GM23338 (cell line): ENCODE measurements at regions not wholly inside any gene's neighbourhood (a gene's known extent, or its start where the extent isn't known, plus 50 kb on each side); places are given as distances from the start of the nearest gene placed in this dataset.

ENCODE experiments used
- ATAC-seq: fragments of 200-7000 bp; cut with Tn5 transposase; 3 replicates; pipeline ENCODE4 v1.9.1; 2020
- DNase-seq: peaks from one replicate; pipeline ENCODE4 v3.0.0-alpha.2; 2015; ENCODE audit warnings: low spot score
- H2AFZ ChIP-seq: fragments of 200-600 bp; sonication (generic); 2 replicates; pipeline ENCODE4 v1.8.0; 2016; ENCODE audit warnings: antibody characterized with exemption, mild to moderate bottlenecking, moderate library complexity
- H3F3A ChIP-seq: fragments of 200-600 bp; sonication (generic); replicated peaks from 2 replicates; pipeline ENCODE4 v1.8.0; 2017; ENCODE audit warnings: antibody characterized with exemption, mixed run types, low read depth
- H3K27ac ChIP-seq: fragments of 200-600 bp; sonication (generic); 2 replicates; pipeline ENCODE4 v1.6.1; 2016; ENCODE audit warnings: low read depth
- H3K27me3 ChIP-seq: fragments of 200-600 bp; sonication (generic); 2 replicates; pipeline ENCODE4 v1.8.0; 2016; ENCODE audit warnings: mild to moderate bottlenecking, mixed run types, moderate library complexity; ENCODE audit not compliant: insufficient read depth
- H3K36me3 ChIP-seq: fragments of 200-600 bp; sonication (generic); 2 replicates; pipeline ENCODE4 v1.8.0; 2016; ENCODE audit warnings: mild to moderate bottlenecking; ENCODE audit not compliant: insufficient read depth
- H3K4me1 ChIP-seq: fragments of 200-600 bp; sonication (generic); 2 replicates; pipeline ENCODE4 v1.8.0; 2016; ENCODE audit warnings: mild to moderate bottlenecking, moderate library complexity; ENCODE audit not compliant: insufficient read depth
- H3K4me2 ChIP-seq: fragments of 200-600 bp; sonication (generic); 2 replicates; pipeline ENCODE4 v1.7.1; 2017; ENCODE audit warnings: mixed run types
- H3K4me3 ChIP-seq: fragments of 200-600 bp; sonication (generic); 2 replicates; pipeline ENCODE4 v1.6.1; 2016; ENCODE audit warnings: mixed run types
- H3K79me2 ChIP-seq: fragments of 200-600 bp; sonication (generic); replicated peaks from 2 replicates; pipeline ENCODE4 v1.8.0; 2017; ENCODE audit warnings: mild to moderate bottlenecking; ENCODE audit not compliant: insufficient read depth
- H3K9me2 ChIP-seq: fragments of 200-600 bp; sonication (generic); 2 replicates; pipeline ENCODE4 v1.8.0; 2017; ENCODE audit not compliant: insufficient read depth
- H4K20me1 ChIP-seq: fragments of 200-600 bp; sonication (generic); replicated peaks from 2 replicates; pipeline ENCODE4 v1.8.0; 2017; ENCODE audit warnings: mild to moderate bottlenecking; ENCODE audit not compliant: insufficient read depth
- H3K27ac Mint-ChIP-seq: 2 replicates; pipeline ENCODE4 v1.8.0; 2020; ENCODE audit warnings: inconsistent platforms, mild to moderate bottlenecking, moderate library complexity, mixed read lengths
- H3K27me3 Mint-ChIP-seq: 3 replicates; pipeline ENCODE4 v1.8.0; 2022; ENCODE audit warnings: low read depth, mild to moderate bottlenecking, moderate library complexity, mixed read lengths, inconsistent platforms; ENCODE audit not compliant: insufficient read depth, poor library complexity
- H3K36me3 Mint-ChIP-seq: 3 replicates; pipeline ENCODE4 v1.8.0; 2021; ENCODE audit warnings: low read depth, mild to moderate bottlenecking, inconsistent platforms, moderate library complexity, mixed read lengths
- H3K4me1 Mint-ChIP-seq: 3 replicates; pipeline ENCODE4 v1.8.0; 2020; ENCODE audit warnings: mild to moderate bottlenecking, inconsistent platforms, mixed read lengths
- H3K4me3 Mint-ChIP-seq: 3 replicates; pipeline ENCODE4 v1.8.0; 2021; ENCODE audit warnings: moderate library complexity, mild to moderate bottlenecking, inconsistent platforms, mixed read lengths
- H3K9me3 Mint-ChIP-seq: 3 replicates; pipeline ENCODE4 v1.8.0; 2020; ENCODE audit warnings: moderate library complexity, mild to moderate bottlenecking, inconsistent platforms, mixed read lengths
- CTCF ChIP-seq, 2 experiments: fragments of 200-600 bp in 1 of 2; sonication (generic) in 1 of 2; conservative IDR thresholded peaks; 2 replicates each; pipeline versions ENCODE4 v1.5.1 to v1.6.1; 2016 to 2017; ENCODE audit warnings: antibody characterized with exemption in 2 of 2, low read depth in 2 of 2, mild to moderate bottlenecking in 2 of 2, moderate library complexity in 1 of 2
- EZH2 ChIP-seq: fragments of 200-600 bp; sonication (generic); IDR thresholded peaks from one replicate; pipeline ENCODE4 v1.8.0; 2017; ENCODE audit warnings: antibody characterized with exemption, mild to moderate bottlenecking, low read depth; ENCODE audit not compliant: unreplicated experiment
- NANOG ChIP-seq: IDR thresholded peaks from 2 replicates; pipeline ENCODE4 v1.6.1; 2016; ENCODE audit warnings: antibody characterized with exemption, borderline replicate concordance
- REST ChIP-seq: IDR thresholded peaks from one replicate; pipeline ENCODE4 v1.6.1; 2018; ENCODE audit warnings: antibody characterized with exemption; ENCODE audit not compliant: unreplicated experiment
- ZNF331 ChIP-seq: fragments of 250-450 bp; sonication (Bioruptor Pico); IDR thresholded peaks from 2 replicates; pipeline ENCODE4 v1.5.0; 2020; ENCODE audit warnings: low read depth, mild to moderate bottlenecking, moderate library complexity

- no peak for TF ChIP-seq REST
- no peak for TF ChIP-seq CTCF (conservative IDR thresholded peaks at IDR 0.05; ENCODE audit: low read depth in 2 of 2)
- TF ChIP-seq EZH2: no peak
Observed at GRCh38 chr7:138369797-138370196, 90.3 kb upstream of the TRIM24 start (continued).

- H2AFZ ChIP-seq: no peak overlapping the region
- Mint-ChIP-seq H3K4me3 (no peak overlapping the region), H3K27ac (no peak overlapping the region), H3K27me3 (peaks cover 7% of the 10 kb centered on the region), H3K36me3 (peaks cover 28% of the 10 kb centered on the region), H3K9me3 (peaks cover 31% of the 10 kb centered on the region), H3K4me1 (no peaks in the 10 kb centered on the region)
- H3K36me3 ChIP-seq: peaks cover 8% of the 10 kb centered on the region; the same call in 1 of the 2 replicates
- no peak overlapping the region for H3K27ac ChIP-seq
- H3K4me3 ChIP-seq: no peak overlapping the region
- DNase-seq (no peak), ATAC-seq (no peak)
- no peaks in the 10 kb centered on the region for H4K20me1 ChIP-seq
- H3K79me2 ChIP-seq: no peaks in the 10 kb centered on the region
- H3K9me2 ChIP-seq: no peaks in the 10 kb centered on the region
- no peak overlapping the region for H3K4me2 ChIP-seq
- no peaks in the 10 kb centered on the region for H3K27me3 ChIP-seq
- no peaks in the 10 kb centered on the region for H3K4me1 ChIP-seq
- H3F3A ChIP-seq: no peaks in the 10 kb centered on the region
- TF ChIP-seq NANOG: no peak
Observed at GRCh38 chr7:138370956-138371355, 89.1 kb upstream of the TRIM24 start.

- Histone ChIP-seq H4K20me1 (no peaks in the 10 kb centered on the region), H3K9me2 (no peaks in the 10 kb centered on the region), H3K27ac (no peak overlapping the region), H3K79me2 (no peaks in the 10 kb centered on the region), H3K4me1 (no peaks in the 10 kb centered on the region), H3K4me2 (no peak overlapping the region), H2AFZ (0 out of 2 replicates have a peak overlapping the region, but pooled peaks have one; percentile 20), H3K4me3 (no peak overlapping the region), H3K36me3 (peaks cover 8% of the 10 kb centered on the region; the same call in 1 of the 2 replicates), H3F3A (no peaks in the 10 kb centered on the region), H3K27me3 (no peaks in the 10 kb centered on the region)
- no peak for ATAC-seq
- Mint-ChIP-seq H3K9me3 (peaks cover 31% of the 10 kb centered on the region), H3K36me3 (peaks cover 31% of the 10 kb centered on the region), H3K27ac (no peak overlapping the region), H3K4me3 (no peak overlapping the region), H3K4me1 (no peaks in the 10 kb centered on the region), H3K27me3 (peaks cover 7% of the 10 kb centered on the region)
- no peak for TF ChIP-seq ZNF331 (CRISPR knock-in tag)
- no peak for DNase-seq
Observed at GRCh38 chr7:138374119-138374693, 85.9 kb upstream of the TRIM24 start.
